DMS153 (cell line): ENCODE measurements at regions not wholly inside any gene's neighbourhood (a gene's known extent, or its start where the extent isn't known, plus 50 kb on each side); places are given as distances from the start of the nearest gene placed in this dataset.

Experiments
- DNase-seq: peaks from one replicate; lab custom pipeline; 2025; lab: John Stamatoyannopoulos, UW

GRCh38 chr6:33923857-33924514 lies 120.2 kb upstream of the MLN start:
- DNase-seq, result no peak

- DNase-seq, result no peak
Observed at GRCh38 chr6:33921745-33922144, 117.9 kb upstream of the MLN start.

GRCh38 chr6:33918175-33918695 lies 114.4 kb upstream of the MLN start:
- no peak for DNase-seq

- no peak for DNase-seq
Observed at GRCh38 chr6:33915134-33915533, 111.3 kb upstream of the MLN start.

GRCh38 chr6:33914645-33915044 lies 110.8 kb upstream of the MLN start:
- DNase-seq, result no peak

GRCh38 chr6:33912195-33912594 lies 108.4 kb upstream of the MLN start:
- no peak for DNase-seq

GRCh38 chr6:33911488-33911887 lies 107.7 kb upstream of the MLN start:
- no peak for DNase-seq

GRCh38 chr6:33910594-33910993 lies 106.8 kb upstream of the MLN start:
- DNase-seq, result no peak

- no peak for DNase-seq
Observed at GRCh38 chr6:33909737-33910136, 105.9 kb upstream of the MLN start.

- DNase-seq, result no peak
Observed at GRCh38 chr6:33908025-33908424, 104.2 kb upstream of the MLN start.

GRCh38 chr6:33907227-33907626 lies 103.4 kb upstream of the MLN start:
- DNase-seq, result no peak

GRCh38 chr6:33906439-33906838 lies 102.6 kb upstream of the MLN start:
- peak; percentile 12 for DNase-seq

- DNase-seq, result no peak
Observed at GRCh38 chr6:33905071-33905609, 101.3 kb upstream of the MLN start.

- DNase-seq, result no peak
Observed at GRCh38 chr6:33904747-33905065, 100.9 kb upstream of the MLN start.

- peak; percentile 64 for DNase-seq
Observed at GRCh38 chr6:33904050-33904746, 100.4 kb upstream of the MLN start.

GRCh38 chr6:33903579-33903978 lies 99.8 kb upstream of the MLN start:
- DNase-seq, result no peak

GRCh38 chr6:33902457-33902853 lies 98.7 kb upstream of the MLN start:
- DNase-seq, result no peak

- no peak for DNase-seq
Observed at GRCh38 chr6:33901822-33902456, 98.1 kb upstream of the MLN start.

GRCh38 chr6:33898771-33899170 lies 95.0 kb upstream of the MLN start:
- no peak for DNase-seq

GRCh38 chr6:33897189-33897780 lies 93.5 kb upstream of the MLN start:
- DNase-seq, result no peak

- no peak for DNase-seq
Observed at GRCh38 chr6:33896391-33897188, 92.8 kb upstream of the MLN start.

- no peak for DNase-seq
Observed at GRCh38 chr6:33895988-33896387, 92.2 kb upstream of the MLN start.
